Ascending aorta (tissue), 2 donors: ENCODE measurements at regions not wholly inside any gene's neighbourhood (a gene's known extent, or its start where the extent isn't known, plus 50 kb on each side); places are given as distances from the start of the nearest gene placed in this dataset.

Experiments used
- DNase-seq, 2 donors: peaks; one replicate each; pipeline ENCODE4 v3.0.0-alpha.2; 2019; ENCODE audit warnings: low spot score in 2 of 2
- H3K27ac ChIP-seq, 2 donors: fragments of 200-600 bp; sonication (generic); one replicate each; pipeline ENCODE4 v1.5.1; 2016 to 2017; ENCODE audit warnings: mild to moderate bottlenecking in 1 of 2
- H3K27me3 ChIP-seq: fragments of 200-600 bp; sonication (generic); one replicate; pipeline ENCODE4 v1.5.1; 2017
- H3K36me3 ChIP-seq, 2 donors: fragments of 200-600 bp; sonication (generic); one replicate each; pipeline ENCODE4 v1.5.1; 2016
- H3K4me1 ChIP-seq, 2 donors: fragments of 200-600 bp; sonication (generic); one replicate each; pipeline ENCODE4 v1.5.1; 2016 to 2017; ENCODE audit warnings: mild to moderate bottlenecking in 1 of 2
- H3K4me3 ChIP-seq, 2 donors: fragments of 200-600 bp; sonication (generic); one replicate each; pipeline ENCODE4 v1.5.1; 2016 to 2017; ENCODE audit warnings: mild to moderate bottlenecking in 1 of 2
- H3K9me3 ChIP-seq, 2 donors: fragments of 200-600 bp; sonication (generic); one replicate each; pipeline ENCODE4 v1.5.1; 2016
- intact Hi-C: fragments of 100-400 bp; cut with DNase I; formaldehyde crosslinking; loops from one replicate; pipeline ENCODE4 v1.15.1; 2023
- TF ChIP-seq, protein P1 (sequence below), 3 experiments: fragments of 200-600 bp in 2 of 3; fragments of 450-650 bp in 1 of 3; sonication (generic) in 2 of 3; IDR thresholded peaks; one replicate each; pipeline ENCODE4 v1.5.1; 2016 to 2019; ENCODE audit warnings: antibody characterized with exemption in 3 of 3, mild to moderate bottlenecking in 1 of 3, moderate library complexity in 1 of 3

DNA sequence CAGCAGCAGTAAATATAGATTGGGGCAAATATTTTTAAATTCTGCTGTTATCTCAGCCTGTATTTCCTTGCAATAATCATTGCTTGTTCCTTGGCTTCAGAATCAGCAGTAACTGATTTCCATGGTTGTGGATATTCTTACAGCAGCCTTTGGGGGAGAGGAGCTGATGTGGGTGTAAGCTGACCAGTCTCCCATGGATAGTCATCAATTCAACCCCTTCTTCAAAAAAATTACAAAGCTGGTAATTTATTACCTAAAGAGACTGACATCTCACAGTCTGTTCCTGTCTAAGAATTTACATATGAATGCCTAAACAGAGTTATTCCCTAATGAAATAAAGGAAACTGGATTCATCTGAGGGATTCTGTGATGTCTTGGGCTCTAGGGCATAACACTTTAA is 103.1 kb upstream of the CABCOCO1 start:
- H3K27ac ChIP-seq, result no peak overlapping the region
- H3K9me3 ChIP-seq, result no peaks in the 10 kb centered on the region
- no peaks in the 10 kb centered on the region for H3K4me1 ChIP-seq
- H3K27me3 ChIP-seq, result no peaks in the 10 kb centered on the region
- intact Hi-C loops, result no loop called here
- TF ChIP-seq, protein P1, sequence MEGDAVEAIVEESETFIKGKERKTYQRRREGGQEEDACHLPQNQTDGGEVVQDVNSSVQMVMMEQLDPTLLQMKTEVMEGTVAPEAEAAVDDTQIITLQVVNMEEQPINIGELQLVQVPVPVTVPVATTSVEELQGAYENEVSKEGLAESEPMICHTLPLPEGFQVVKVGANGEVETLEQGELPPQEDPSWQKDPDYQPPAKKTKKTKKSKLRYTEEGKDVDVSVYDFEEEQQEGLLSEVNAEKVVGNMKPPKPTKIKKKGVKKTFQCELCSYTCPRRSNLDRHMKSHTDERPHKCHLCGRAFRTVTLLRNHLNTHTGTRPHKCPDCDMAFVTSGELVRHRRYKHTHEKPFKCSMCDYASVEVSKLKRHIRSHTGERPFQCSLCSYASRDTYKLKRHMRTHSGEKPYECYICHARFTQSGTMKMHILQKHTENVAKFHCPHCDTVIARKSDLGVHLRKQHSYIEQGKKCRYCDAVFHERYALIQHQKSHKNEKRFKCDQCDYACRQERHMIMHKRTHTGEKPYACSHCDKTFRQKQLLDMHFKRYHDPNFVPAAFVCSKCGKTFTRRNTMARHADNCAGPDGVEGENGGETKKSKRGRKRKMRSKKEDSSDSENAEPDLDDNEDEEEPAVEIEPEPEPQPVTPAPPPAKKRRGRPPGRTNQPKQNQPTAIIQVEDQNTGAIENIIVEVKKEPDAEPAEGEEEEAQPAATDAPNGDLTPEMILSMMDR (IDR thresholded peaks at IDR 0.05), result no peak
- no peak overlapping the region for H3K4me3 ChIP-seq
- DNase-seq, result no peak
- no peaks in the 10 kb centered on the region for H3K36me3 ChIP-seq

DNA sequence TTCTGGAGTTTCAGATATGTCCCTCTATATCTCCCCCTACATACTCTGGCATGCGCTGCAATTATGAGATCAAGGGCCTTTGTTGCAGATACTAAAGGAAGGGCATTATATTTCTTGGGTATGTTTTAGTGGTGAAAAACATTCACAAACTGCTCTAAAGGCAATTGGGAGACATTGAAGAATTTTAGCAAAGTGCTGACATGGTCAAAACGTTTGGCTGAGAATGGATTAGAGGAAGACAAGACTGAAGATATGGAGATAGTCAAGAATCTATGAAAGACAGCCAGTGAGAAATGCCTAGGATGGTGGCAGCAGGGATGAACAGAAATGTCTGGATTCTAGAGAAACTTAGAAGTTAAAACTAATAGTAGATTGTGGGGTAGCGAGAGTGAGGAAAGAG is 104.5 kb upstream of the CABCOCO1 start:
- intact Hi-C loops, result no loop called here
- TF ChIP-seq, protein P1 (IDR thresholded peaks at IDR 0.05), result no peak
- DNase-seq, result no peak
- Histone ChIP-seq H3K36me3 (no peaks in the 10 kb centered on the region), H3K27me3 (no peaks in the 10 kb centered on the region), H3K4me1 (no peaks in the 10 kb centered on the region), H3K27ac (no peak overlapping the region), H3K4me3 (no peak overlapping the region), H3K9me3 (no peaks in the 10 kb centered on the region)

DNA sequence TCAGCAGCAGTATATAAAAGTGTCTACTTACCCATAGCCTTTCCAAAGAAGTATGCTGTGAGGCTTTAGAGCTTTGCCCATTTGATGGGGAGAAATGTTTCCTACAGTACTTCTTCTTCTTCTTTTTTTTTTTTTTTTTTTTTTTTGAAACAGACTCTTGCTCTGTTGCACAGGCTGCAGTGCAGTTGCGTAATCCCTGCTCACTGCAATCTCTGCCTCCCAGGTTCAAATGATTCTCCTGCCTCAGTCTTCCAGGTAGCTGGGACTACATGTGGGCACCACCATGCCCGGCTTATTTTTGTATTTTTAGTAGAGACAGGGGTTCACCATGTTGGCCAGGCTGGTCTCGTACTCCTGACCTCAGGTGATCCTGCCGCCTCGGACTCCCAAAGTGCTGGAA is 101.7 kb upstream of the TMEM26 start:
- intact Hi-C loops, result no loop called here
- no peaks in the 10 kb centered on the region for H3K9me3 ChIP-seq
- H3K4me1 ChIP-seq, result no peaks in the 10 kb centered on the region
- H3K36me3 ChIP-seq, result no peaks in the 10 kb centered on the region
- TF ChIP-seq, protein P1 (IDR thresholded peaks at IDR 0.05), result no peak
- no peak for DNase-seq
- no peaks in the 10 kb centered on the region for H3K27me3 ChIP-seq
- no peak overlapping the region for H3K4me3 ChIP-seq
- no peak overlapping the region for H3K27ac ChIP-seq

DNA sequence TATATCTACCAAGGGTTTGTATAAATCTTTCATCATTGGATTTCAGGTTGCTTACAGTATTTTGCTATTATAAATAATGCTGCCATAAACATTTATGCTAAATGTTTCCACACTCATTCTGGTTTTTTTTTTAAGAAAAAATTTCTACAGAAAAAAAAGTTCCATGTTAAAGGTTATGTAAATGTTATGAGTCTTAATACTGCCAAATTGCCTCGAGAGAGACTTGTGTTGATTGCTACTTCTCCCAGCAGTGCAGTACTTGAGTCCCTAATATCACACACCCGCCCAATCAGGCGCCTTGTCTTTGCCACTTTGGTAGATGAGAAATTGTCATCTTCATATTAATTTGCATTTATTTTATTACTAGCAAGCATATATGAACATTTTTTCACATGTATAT is 96.7 kb upstream of the TMEM26 start:
- Histone ChIP-seq H3K4me1 (no peaks in the 10 kb centered on the region), H3K4me3 (no peak overlapping the region), H3K27me3 (no peaks in the 10 kb centered on the region), H3K9me3 (no peaks in the 10 kb centered on the region), H3K36me3 (no peaks in the 10 kb centered on the region), H3K27ac (no peak overlapping the region)
- DNase-seq, result no peak
- TF ChIP-seq, protein P1 (IDR thresholded peaks at IDR 0.05), result no peak
- intact Hi-C loops, result no loop called here

DNA sequence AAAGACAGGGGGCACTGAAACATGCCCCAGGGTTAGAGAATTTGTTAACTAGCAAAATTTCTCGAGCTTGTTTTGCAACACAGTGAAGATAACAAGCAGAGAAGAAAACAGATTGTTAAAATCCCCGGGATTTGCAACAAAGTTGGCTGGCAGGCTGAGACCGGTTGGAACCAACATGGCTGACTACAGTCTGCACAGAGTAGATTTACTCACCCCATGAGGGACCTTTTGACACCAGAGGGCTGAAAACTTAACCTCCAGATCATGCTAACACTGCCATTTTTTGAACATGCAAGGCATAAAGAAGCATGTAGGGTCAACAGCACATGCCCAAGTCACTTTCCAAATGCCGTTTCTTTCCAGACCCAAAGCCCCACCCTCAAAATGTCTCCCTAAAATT is 95.2 kb upstream of the TMEM26 start:
- TF ChIP-seq, protein P1 (IDR thresholded peaks at IDR 0.05), result no peak
- no peak overlapping the region for H3K27ac ChIP-seq
- no peaks in the 10 kb centered on the region for H3K4me1 ChIP-seq
- intact Hi-C loops, result no loop called here
- no peaks in the 10 kb centered on the region for H3K9me3 ChIP-seq
- no peaks in the 10 kb centered on the region for H3K36me3 ChIP-seq
- H3K4me3 ChIP-seq, result no peak overlapping the region
- no peak for DNase-seq
- H3K27me3 ChIP-seq, result no peaks in the 10 kb centered on the region

DNA sequence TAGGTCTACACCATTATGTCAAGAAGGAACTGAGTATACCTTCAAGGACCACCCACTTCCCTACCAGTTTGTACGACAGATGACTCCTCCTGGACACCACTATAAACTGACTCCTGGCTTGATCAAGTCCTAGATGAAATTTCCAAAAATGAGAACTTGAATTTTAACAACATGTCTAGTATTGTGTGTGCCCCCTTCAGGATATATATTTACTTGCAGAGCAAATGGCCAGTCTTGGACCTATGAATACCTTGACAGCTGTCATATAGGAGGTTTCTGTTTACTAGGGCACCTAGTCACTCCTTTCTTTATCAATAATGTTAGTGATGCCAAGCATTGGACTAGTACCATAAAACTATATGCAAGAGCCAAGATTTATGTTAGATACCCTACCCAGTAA is 94.1 kb upstream of the TMEM26 start:
- DNase-seq, result no peak
- intact Hi-C loops, result no loop called here
- H3K4me1 ChIP-seq, result no peaks in the 10 kb centered on the region
- no peak overlapping the region for H3K27ac ChIP-seq
- no peaks in the 10 kb centered on the region for H3K9me3 ChIP-seq
- H3K36me3 ChIP-seq, result no peaks in the 10 kb centered on the region
- TF ChIP-seq, protein P1 (IDR thresholded peaks at IDR 0.05), result no peak
- H3K4me3 ChIP-seq, result no peak overlapping the region
- H3K27me3 ChIP-seq, result no peaks in the 10 kb centered on the region
